H9 (cell line): ENCODE measurements at regions not wholly inside any gene's neighbourhood (a gene's known extent, or its start where the extent isn't known, plus 50 kb on each side); places are given as distances from the start of the nearest gene placed in this dataset.

Experiments
- DNase-seq: peaks from one replicate; pipeline ENCODE4 v3.0.0-alpha.2; 2017
- H2AFZ ChIP-seq: one replicate; pipeline ENCODE4 v1.6.1; 2013; ENCODE audit warnings: mild to moderate bottlenecking, low read length, control low read depth, moderate library complexity
- H2AK5ac ChIP-seq: 2 replicates; pipeline ENCODE4 v1.6.1; 2013; ENCODE audit warnings: low read length, control low read depth, mixed read lengths; ENCODE audit not compliant: insufficient read length
- H2BK120ac ChIP-seq: one replicate; pipeline ENCODE4 v1.6.1; 2013; ENCODE audit warnings: low read depth, mild to moderate bottlenecking, low read length, control low read depth, inconsistent platforms; ENCODE audit not compliant: poor library complexity, severe bottlenecking
- H2BK12ac ChIP-seq: 2 replicates; pipeline ENCODE4 v1.6.1; 2013; ENCODE audit warnings: low read length, control low read depth, mixed read lengths, low read depth; ENCODE audit not compliant: insufficient read length
- H2BK15ac ChIP-seq: 2 replicates; pipeline ENCODE4 v1.6.1; 2013; ENCODE audit warnings: low read depth, low read length, control low read depth
- H2BK20ac ChIP-seq: one replicate; pipeline ENCODE4 v1.6.1; 2013; ENCODE audit warnings: low read depth, mild to moderate bottlenecking, low read length, control low read depth, inconsistent platforms; ENCODE audit not compliant: poor library complexity, severe bottlenecking
- H2BK5ac ChIP-seq: 2 replicates; pipeline ENCODE4 v1.6.1; 2013; ENCODE audit warnings: low read length, control low read depth, mixed read lengths; ENCODE audit not compliant: insufficient read length
- H3K14ac ChIP-seq: 2 replicates; pipeline ENCODE4 v1.6.1; 2013; ENCODE audit warnings: low read length, control low read depth; ENCODE audit not compliant: insufficient read depth
- H3K18ac ChIP-seq: 2 replicates; pipeline ENCODE4 v1.6.1; 2013; ENCODE audit warnings: low read depth, mild to moderate bottlenecking, mixed read lengths, low read length, control low read depth; ENCODE audit not compliant: insufficient read length
- H3K23ac ChIP-seq: 2 replicates; pipeline ENCODE4 v1.6.1; 2013; ENCODE audit warnings: low read length, control low read depth, mixed read lengths, low read depth; ENCODE audit not compliant: insufficient read length
- H3K23me2 ChIP-seq: 2 replicates; pipeline ENCODE4 v1.6.1; 2013; ENCODE audit warnings: low read depth, mild to moderate bottlenecking, mixed read lengths, low read length, control low read depth; ENCODE audit not compliant: insufficient read length, poor library complexity, severe bottlenecking
- H3K27ac ChIP-seq: 2 replicates; pipeline ENCODE4 v1.5.1; 2013; ENCODE audit warnings: low read length, control low read depth, mixed read lengths, low read depth; ENCODE audit not compliant: insufficient read length
- H3K27me3 ChIP-seq: 2 replicates; pipeline ENCODE4 v1.6.1; 2013; ENCODE audit warnings: low read length, control low read depth, inconsistent platforms; ENCODE audit not compliant: insufficient read depth
- H3K4ac ChIP-seq: 2 replicates; pipeline ENCODE4 v1.6.1; 2013; ENCODE audit warnings: low read depth, mild to moderate bottlenecking, control low read depth, inconsistent platforms, low read length, moderate library complexity
- H3K4me1 ChIP-seq: 2 replicates; pipeline ENCODE4 v1.6.1; 2013; ENCODE audit warnings: low read length, control low read depth, inconsistent platforms; ENCODE audit not compliant: insufficient read depth
- H3K4me2 ChIP-seq: 2 replicates; pipeline ENCODE4 v1.6.1; 2013; ENCODE audit warnings: low read length, control low read depth, mixed read lengths; ENCODE audit not compliant: insufficient read length, insufficient read depth
- H3K56ac ChIP-seq: 2 replicates; pipeline ENCODE4 v1.6.1; 2013; ENCODE audit warnings: low read depth, mild to moderate bottlenecking, mixed read lengths, low read length, control low read depth; ENCODE audit not compliant: insufficient read length
- H3K79me1 ChIP-seq: 2 replicates; pipeline ENCODE4 v1.6.1; 2013; ENCODE audit warnings: low read depth, mild to moderate bottlenecking, moderate library complexity, low read length, control low read depth, inconsistent platforms; ENCODE audit not compliant: insufficient read depth, poor library complexity, severe bottlenecking
- H3K79me2 ChIP-seq: 2 replicates; pipeline ENCODE4 v1.6.1; 2013; ENCODE audit warnings: low read length, control low read depth, inconsistent platforms; ENCODE audit not compliant: insufficient read depth
- H3K9ac ChIP-seq: 2 replicates; pipeline ENCODE4 v1.6.1; 2013; ENCODE audit warnings: low read length, control low read depth, mixed read lengths; ENCODE audit not compliant: insufficient read length; ENCODE audit errors: extremely low read depth
- H3K9me3 ChIP-seq: one replicate; pipeline ENCODE4 v1.6.1; 2013; ENCODE audit warnings: low read depth, low read length, inconsistent platforms; ENCODE audit not compliant: control insufficient read depth
- H3T11ph ChIP-seq: one replicate; pipeline ENCODE4 v1.6.1; 2013; ENCODE audit warnings: mild to moderate bottlenecking, low read length, control low read depth, inconsistent platforms
- H4K20me1 ChIP-seq: one replicate; pipeline ENCODE4 v1.6.1; 2013; ENCODE audit not compliant: control insufficient read depth, insufficient read length, insufficient read depth
- H4K5ac ChIP-seq: 2 replicates; pipeline ENCODE4 v1.6.1; 2013; ENCODE audit warnings: low read depth, mild to moderate bottlenecking, mixed read lengths, low read length, control low read depth; ENCODE audit not compliant: insufficient read length
- H4K8ac ChIP-seq: replicated peaks from 2 replicates; pipeline ENCODE4 v1.6.1; 2013; ENCODE audit warnings: low read length, control low read depth, mixed read lengths, low read depth; ENCODE audit not compliant: insufficient read length
- H4K91ac ChIP-seq: 2 replicates; pipeline ENCODE4 v1.6.1; 2013; ENCODE audit warnings: low read depth, mild to moderate bottlenecking, moderate library complexity, mixed read lengths, low read length, control low read depth; ENCODE audit not compliant: insufficient read length
- H3K27ac Mint-ChIP-seq, 3 experiments: 2 replicates in 2 of 3; 3 replicates in 1 of 3; pipeline ENCODE4 v1.8.0; 2020 to 2021; ENCODE audit warnings: mixed read lengths in 3 of 3, mild to moderate bottlenecking in 1 of 3, moderate library complexity in 1 of 3
- H3K27me3 Mint-ChIP-seq: 2 replicates; pipeline ENCODE4 v1.8.0; 2021; ENCODE audit warnings: low read depth, mild to moderate bottlenecking, moderate library complexity, mixed read lengths
- H3K36me3 Mint-ChIP-seq, 3 experiments: 2 replicates in 2 of 3; 3 replicates in 1 of 3; pipeline ENCODE4 v1.8.0; 2020 to 2021; ENCODE audit warnings: low read depth in 3 of 3, mixed read lengths in 3 of 3; ENCODE audit not compliant: insufficient read depth in 1 of 3
- H3K4me1 Mint-ChIP-seq, 2 experiments: 2 replicates each; pipeline ENCODE4 v1.8.0; 2020; ENCODE audit warnings: mixed read lengths in 2 of 2
- H3K4me3 Mint-ChIP-seq, 2 experiments: 2 replicates in 1 of 2; 3 replicates in 1 of 2; pipeline ENCODE4 v1.8.0; 2020 to 2021; ENCODE audit warnings: mild to moderate bottlenecking in 2 of 2, mixed read lengths in 2 of 2, moderate library complexity in 1 of 2
- H3K9me3 Mint-ChIP-seq, 2 experiments: 2 replicates in 1 of 2; 3 replicates in 1 of 2; pipeline ENCODE4 v1.8.0; 2020; ENCODE audit warnings: mild to moderate bottlenecking in 2 of 2, mixed read lengths in 2 of 2, moderate library complexity in 1 of 2
- CTCF ChIP-seq: fragments of 200-600 bp; sonication (generic); conservative IDR thresholded peaks from 3 replicates; pipeline ENCODE4 v1.8.0; 2021; ENCODE audit warnings: antibody characterized with exemption, mild to moderate bottlenecking
- WGBS: extraction: QIAGEN DNeasy Blood & Tissue Kit; methylation state at CpG from one replicate; pipeline ENCODE4 v1.1.7; 2013; ENCODE audit warnings: missing lambda C conversion rate, low lambda C conversion rate, mixed read lengths; ENCODE audit not compliant: insufficient read length; ENCODE audit errors: extremely low coverage; 5-methylcytosine and 5-hydroxymethylcytosine counted together

- H3K4me2 ChIP-seq = no peak overlapping the region
- H3K23me2 ChIP-seq = no peaks in the 10 kb centered on the region
- H3K27ac ChIP-seq = no peak overlapping the region
- no peak for DNase-seq
- no peak overlapping the region for H3K18ac ChIP-seq
- no peak overlapping the region for H3K9ac ChIP-seq
- no peak overlapping the region for H3K4me3 Mint-ChIP-seq
- H3K27me3 Mint-ChIP-seq = no peaks in the 10 kb centered on the region; the same call in none of the 2 replicates
- H3K9me3 ChIP-seq = no peaks in the 10 kb centered on the region
- no peak overlapping the region for H4K8ac ChIP-seq
- H3K27me3 ChIP-seq = no peaks in the 10 kb centered on the region
- WGBS = no CpG with 5 or more reads among the region's 1 CpG
- H3K14ac ChIP-seq = no peak overlapping the region
- no peak overlapping the region for H2BK20ac ChIP-seq
- H3K4ac ChIP-seq = no peak overlapping the region
- no peak overlapping the region for H3T11ph ChIP-seq
- TF ChIP-seq CTCF = no peak
- no peaks in the 10 kb centered on the region for H3K79me1 ChIP-seq
- H4K20me1 ChIP-seq = no peaks in the 10 kb centered on the region
- no peak overlapping the region for H3K27ac Mint-ChIP-seq
- H3K56ac ChIP-seq = no peak overlapping the region
- H2AFZ ChIP-seq = no peak overlapping the region
- H3K4me1 ChIP-seq = no peaks in the 10 kb centered on the region; the same call in 1 of the 2 replicates
- H2BK12ac ChIP-seq = no peak overlapping the region
- H3K36me3 Mint-ChIP-seq = no peaks in the 10 kb centered on the region
- H2BK5ac ChIP-seq = no peak overlapping the region
- H2AK5ac ChIP-seq = no peak overlapping the region
- no peak overlapping the region for H2BK15ac ChIP-seq
- H2BK120ac ChIP-seq = no peak overlapping the region
- H3K9me3 Mint-ChIP-seq = peaks cover 1 to 5% of the 10 kb centered on the region in 2 experiments; a peak in 2 of 5 replicates
- peaks cover 16% of the 10 kb centered on the region in 2 experiments for H3K4me1 Mint-ChIP-seq
- H4K91ac ChIP-seq = no peak overlapping the region
- H4K5ac ChIP-seq = no peak overlapping the region
- no peak overlapping the region for H3K23ac ChIP-seq
- no peaks in the 10 kb centered on the region for H3K79me2 ChIP-seq
These were observed 66.1 kb upstream of the MKLN1 start for GRCh38 chr7:131261476-131261994.
